Thymus (tissue), 11 donors: ENCODE measurements at regions not wholly inside any gene's neighbourhood (a gene's known extent, or its start where the extent isn't known, plus 50 kb on each side); places are given as distances from the start of the nearest gene placed in this dataset.

Source experiments
- DNase-seq, 9 donors: peaks; one replicate each; pipeline ENCODE4 v3.0.0-alpha.2; 2013; ENCODE audit warnings: low spot score in 9 of 9, low read depth in 6 of 9, missing footprints in 1 of 9
- H3K27ac ChIP-seq, 2 donors: one replicate each; pipeline ENCODE4 v1.5.1; 2013; ENCODE audit warnings: control low read depth in 1 of 2, low read depth in 1 of 2, low read length in 1 of 2, mild to moderate bottlenecking in 1 of 2, moderate library complexity in 1 of 2
- H3K27me3 ChIP-seq, 2 donors: one replicate each; pipeline ENCODE4 v1.5.1; 2013; ENCODE audit warnings: low read length in 1 of 2; ENCODE audit not compliant: control insufficient read depth in 2 of 2, insufficient read depth in 1 of 2
- H3K36me3 ChIP-seq, 2 donors: one replicate each; pipeline ENCODE4 v1.5.1; 2013; ENCODE audit warnings: low read length in 1 of 2, mild to moderate bottlenecking in 1 of 2, moderate library complexity in 1 of 2; ENCODE audit not compliant: control insufficient read depth in 2 of 2, insufficient read depth in 2 of 2
- H3K4me1 ChIP-seq, 2 donors: one replicate each; pipeline ENCODE4 v1.5.1; 2013; ENCODE audit warnings: low read length in 2 of 2; ENCODE audit not compliant: control insufficient read depth in 2 of 2, insufficient read depth in 2 of 2
- H3K4me3 ChIP-seq, 2 donors: one replicate each; pipeline ENCODE4 v1.5.1; 2013; ENCODE audit warnings: low read length in 2 of 2, control low read depth in 1 of 2, mild to moderate bottlenecking in 1 of 2
- H3K9me3 ChIP-seq, 2 donors: one replicate each; pipeline ENCODE4 v1.5.1; 2013; ENCODE audit warnings: low read length in 1 of 2, mild to moderate bottlenecking in 1 of 2; ENCODE audit not compliant: control insufficient read depth in 2 of 2, insufficient read depth in 1 of 2
- WGBS: extraction: QIAGEN DNeasy Blood & Tissue Kit; methylation state at CpG from one replicate; pipeline ENCODE4 v1.1.7; 2013; 5-methylcytosine and 5-hydroxymethylcytosine counted together
- donor health status: healthy.

DNA sequence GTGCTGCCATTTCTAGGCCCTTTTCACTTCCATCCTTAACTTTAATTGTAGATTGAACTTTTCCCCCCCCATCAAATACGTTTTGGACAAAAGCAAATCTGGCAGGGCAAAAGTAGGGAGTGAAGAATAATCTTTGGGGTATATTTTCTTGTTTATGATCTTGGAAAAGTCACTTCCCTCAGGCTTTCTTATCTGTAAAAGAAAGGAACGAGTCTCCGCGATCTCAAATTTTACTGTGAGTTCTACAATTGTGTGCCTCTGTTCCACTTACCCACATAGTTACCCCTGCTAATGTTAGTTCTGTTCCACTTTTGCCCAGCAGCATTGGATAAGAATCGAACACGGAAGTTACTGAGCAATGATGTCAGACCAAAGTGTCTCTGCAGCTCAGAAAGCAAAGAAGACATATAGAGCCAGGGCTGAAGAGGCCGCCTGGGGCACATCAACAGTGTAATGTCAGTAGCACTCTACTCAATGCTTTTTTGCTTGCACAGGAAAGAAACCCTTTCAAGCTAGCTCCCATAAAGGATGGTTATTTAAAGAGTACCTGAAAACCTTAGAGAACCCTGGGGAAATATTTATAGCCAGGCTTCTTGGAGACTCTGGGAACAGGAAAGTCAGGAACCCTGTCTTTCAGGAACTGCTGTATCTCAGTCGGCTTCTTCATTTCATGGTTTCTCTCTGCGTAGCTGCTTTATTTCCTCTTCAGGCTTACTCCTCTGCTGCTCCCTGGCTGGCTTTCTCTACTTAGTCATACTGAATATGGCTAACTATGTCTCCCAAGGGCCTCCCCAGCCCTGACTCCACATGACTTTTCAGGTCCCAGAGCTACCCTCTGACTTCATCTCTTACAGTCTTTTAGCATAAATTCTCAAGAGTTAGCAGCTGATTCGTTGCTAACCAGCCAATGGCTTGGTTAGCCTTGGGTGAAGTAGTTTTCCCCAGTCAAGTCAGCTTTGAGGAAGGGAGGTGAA, 123.7 kb upstream of the FAM3C start:
- H3K36me3 ChIP-seq = no peaks in the 10 kb centered on the region
- no peaks in the 10 kb centered on the region for H3K4me1 ChIP-seq
- H3K9me3 ChIP-seq = no peaks in the 10 kb centered on the region
- DNase-seq = no peak
- 91% methylated on average over 10 of the region's 10 CpGs for WGBS
- H3K27ac ChIP-seq = no peak overlapping the region
- no peaks in the 10 kb centered on the region for H3K27me3 ChIP-seq
- H3K4me3 ChIP-seq = no peak overlapping the region

DNA sequence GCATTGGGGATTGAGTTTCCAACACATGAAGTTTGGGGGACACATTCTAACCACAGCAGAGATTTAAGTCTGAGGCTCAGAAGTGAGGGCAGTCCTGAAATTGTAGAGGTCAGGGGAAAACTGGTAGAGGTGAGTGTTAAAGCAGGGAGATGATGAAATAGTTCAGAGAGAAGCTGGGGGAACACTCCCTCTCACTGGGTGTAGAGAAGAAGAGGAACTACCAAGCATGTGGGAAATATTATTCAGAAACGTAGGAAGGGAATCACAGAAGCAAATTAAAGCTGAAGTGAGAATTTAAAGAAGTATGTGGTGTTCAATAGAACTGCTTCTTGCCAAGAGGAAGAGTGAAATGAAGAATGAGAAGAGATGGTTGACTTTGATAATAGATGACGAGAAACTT, 121.5 kb upstream of the FAM3C start:
- H3K4me3 ChIP-seq = no peak overlapping the region
- no peaks in the 10 kb centered on the region for H3K27me3 ChIP-seq
- 72% methylated on average over 2 of the region's 2 CpGs for WGBS
- DNase-seq = no peak
- no peaks in the 10 kb centered on the region for H3K36me3 ChIP-seq
- H3K27ac ChIP-seq = no peak overlapping the region
- H3K9me3 ChIP-seq = no peaks in the 10 kb centered on the region
- H3K4me1 ChIP-seq = no peaks in the 10 kb centered on the region

DNA sequence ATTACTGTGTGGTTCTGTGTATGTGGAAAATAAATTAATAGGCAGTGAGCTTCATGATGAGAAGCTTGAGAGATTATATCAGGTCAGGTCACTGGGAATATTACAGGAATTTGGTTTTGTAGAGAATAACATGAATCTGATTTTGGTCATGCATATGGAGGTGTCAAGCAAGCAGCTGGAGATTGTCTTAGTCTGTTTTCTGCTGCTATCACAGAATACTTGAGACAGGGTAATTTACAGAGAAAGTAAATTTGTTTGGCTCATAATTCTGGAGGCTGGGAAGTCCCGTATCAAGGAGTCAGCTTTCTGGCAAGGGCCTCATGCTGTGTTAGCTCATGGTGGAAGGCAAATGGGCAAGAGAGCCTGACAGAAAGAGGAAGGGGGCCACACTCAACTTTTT, 120.7 kb upstream of the FAM3C start:
- 89% methylated on average over 1 of the region's 1 CpG for WGBS
- Histone ChIP-seq H3K36me3 (no peaks in the 10 kb centered on the region), H3K4me1 (no peaks in the 10 kb centered on the region), H3K27ac (no peak overlapping the region), H3K4me3 (no peak overlapping the region), H3K27me3 (no peaks in the 10 kb centered on the region), H3K9me3 (no peaks in the 10 kb centered on the region)
- no peak for DNase-seq

DNA sequence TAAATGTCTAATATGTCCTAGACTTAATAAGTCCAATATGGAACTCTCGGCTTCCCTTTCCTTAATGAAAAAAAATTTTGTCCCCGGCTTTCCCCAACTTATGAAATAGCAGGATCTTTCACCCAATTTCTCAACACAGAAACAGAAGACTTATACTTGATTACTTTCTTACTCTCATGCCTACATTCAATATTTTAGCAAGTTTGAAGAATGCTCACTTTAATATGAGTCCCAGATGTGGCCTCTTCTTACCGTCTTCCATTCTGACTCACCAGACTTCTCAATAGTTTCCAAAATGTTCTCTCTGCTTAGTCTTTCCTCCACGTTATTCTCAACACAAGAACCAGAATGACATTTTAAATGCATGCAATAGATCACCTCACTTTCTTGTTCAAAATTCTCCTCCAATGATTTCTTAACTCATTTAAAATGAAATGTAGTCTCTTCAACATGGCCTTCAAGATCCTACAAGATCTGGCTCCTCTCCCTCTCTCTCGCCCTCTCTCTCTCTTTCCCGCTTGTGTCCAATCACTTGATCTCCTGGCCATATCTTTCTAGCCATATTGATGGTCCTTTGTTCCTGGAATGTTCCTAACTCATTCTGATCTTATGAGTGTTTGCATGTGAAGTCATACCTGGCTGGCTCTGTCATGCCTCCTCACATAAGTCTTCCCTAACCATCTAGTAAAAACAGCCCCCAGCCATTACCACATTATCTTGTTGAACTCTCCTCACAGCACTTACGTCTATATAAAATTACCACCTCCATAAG, 119.7 kb upstream of the FAM3C start:
- 94% methylated on average over 7 of the region's 7 CpGs for WGBS
- no peaks in the 10 kb centered on the region for H3K4me1 ChIP-seq
- H3K27me3 ChIP-seq = no peaks in the 10 kb centered on the region
- no peak overlapping the region for H3K4me3 ChIP-seq
- peaks cover 0 to under 1% of the 10 kb centered on the region in 2 donors for H3K9me3 ChIP-seq
- H3K36me3 ChIP-seq = no peaks in the 10 kb centered on the region
- no peak for DNase-seq
- H3K27ac ChIP-seq = no peak overlapping the region

DNA sequence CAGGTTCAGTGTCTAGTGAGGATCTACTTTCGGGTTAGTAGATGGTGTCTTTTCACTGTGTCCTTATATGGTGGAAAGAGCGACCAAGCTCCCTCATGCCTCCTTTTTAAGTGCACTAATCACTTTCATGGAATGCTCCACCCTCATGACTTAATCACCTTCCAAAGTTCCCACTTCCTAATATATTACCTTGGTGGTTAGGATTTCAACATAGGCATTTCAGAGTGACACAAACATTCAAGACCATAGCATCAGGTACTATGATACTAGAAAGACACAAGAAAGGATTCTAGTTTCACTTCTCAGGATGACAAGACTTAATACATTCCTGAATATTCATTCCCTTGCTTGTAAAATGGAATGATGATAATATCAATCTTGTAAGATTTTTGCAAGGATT, 119.1 kb upstream of the FAM3C start:
- DNase-seq = no peak
- peaks cover 0 to 7% of the 10 kb centered on the region in 2 donors for H3K9me3 ChIP-seq
- no peaks in the 10 kb centered on the region for H3K4me1 ChIP-seq
- H3K4me3 ChIP-seq = no peak overlapping the region
- no peaks in the 10 kb centered on the region for H3K27me3 ChIP-seq
- no peak overlapping the region for H3K27ac ChIP-seq
- WGBS = 97% methylated on average over 2 of the region's 2 CpGs
- H3K36me3 ChIP-seq = no peaks in the 10 kb centered on the region

DNA sequence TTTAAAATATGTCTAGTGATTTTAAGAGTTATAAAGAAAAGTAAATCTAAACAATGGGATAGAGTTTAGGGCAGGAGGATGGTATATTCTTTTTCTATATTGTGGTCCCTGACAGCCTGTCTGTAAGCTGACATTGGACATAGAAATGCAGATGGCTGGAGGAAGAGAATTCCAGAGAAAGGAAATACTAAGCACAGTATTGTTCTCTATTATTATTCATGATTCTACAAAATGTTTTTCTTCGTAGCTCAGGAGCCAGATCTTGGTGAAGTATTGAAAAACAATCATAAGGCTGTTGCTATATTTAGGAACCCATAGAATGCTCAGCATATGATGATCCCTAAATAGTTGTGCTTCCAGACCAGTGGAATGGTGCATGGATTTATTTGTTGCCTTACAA, 117.0 kb upstream of the FAM3C start:
- Histone ChIP-seq H3K27me3 (no peaks in the 10 kb centered on the region), H3K27ac (no peak overlapping the region), H3K4me1 (no peaks in the 10 kb centered on the region), H3K4me3 (no peak overlapping the region), H3K36me3 (no peaks in the 10 kb centered on the region), H3K9me3 (peaks cover 0 to 10% of the 10 kb centered on the region in 2 donors)
- WGBS = 77% methylated on average over 1 of the region's 1 CpG
- no peak for DNase-seq

DNA sequence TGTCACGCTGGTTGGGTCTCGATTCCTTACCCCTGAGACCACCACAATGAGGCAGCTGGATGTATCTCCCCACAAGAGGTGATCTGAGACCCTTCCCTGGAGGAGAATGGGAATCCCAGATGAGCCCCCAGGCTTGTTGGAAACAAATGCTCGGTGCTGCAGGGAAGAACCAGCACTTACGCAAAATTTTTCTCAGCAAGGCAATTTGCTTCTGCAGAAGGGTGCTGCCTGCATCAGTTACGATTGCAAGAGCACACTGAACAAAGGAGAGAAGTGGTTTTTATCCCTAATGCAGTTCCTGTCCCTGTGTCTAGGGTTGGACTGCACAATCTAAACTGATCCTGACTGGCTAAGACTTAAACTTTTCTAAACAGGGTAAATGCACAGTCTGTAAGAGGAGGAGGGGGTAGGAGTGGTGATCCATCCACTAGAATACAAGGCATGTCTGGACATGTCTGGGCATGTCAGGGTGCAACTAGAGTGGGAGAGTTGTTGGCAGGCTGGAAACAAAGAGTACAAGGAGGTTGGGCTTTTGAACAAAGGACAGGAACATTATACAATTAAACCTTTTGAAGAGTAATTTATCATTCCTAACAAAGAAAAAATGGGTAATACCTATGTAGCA, 114.9 kb upstream of the FAM3C start:
- no peak overlapping the region for H3K27ac ChIP-seq
- no peaks in the 10 kb centered on the region for H3K4me1 ChIP-seq
- WGBS = 85% methylated on average over 5 of the region's 5 CpGs
- DNase-seq = no peak
- H3K9me3 ChIP-seq = peaks cover 0 to 10% of the 10 kb centered on the region in 2 donors
- no peaks in the 10 kb centered on the region for H3K36me3 ChIP-seq
- H3K4me3 ChIP-seq = no peak overlapping the region
- no peaks in the 10 kb centered on the region for H3K27me3 ChIP-seq

DNA sequence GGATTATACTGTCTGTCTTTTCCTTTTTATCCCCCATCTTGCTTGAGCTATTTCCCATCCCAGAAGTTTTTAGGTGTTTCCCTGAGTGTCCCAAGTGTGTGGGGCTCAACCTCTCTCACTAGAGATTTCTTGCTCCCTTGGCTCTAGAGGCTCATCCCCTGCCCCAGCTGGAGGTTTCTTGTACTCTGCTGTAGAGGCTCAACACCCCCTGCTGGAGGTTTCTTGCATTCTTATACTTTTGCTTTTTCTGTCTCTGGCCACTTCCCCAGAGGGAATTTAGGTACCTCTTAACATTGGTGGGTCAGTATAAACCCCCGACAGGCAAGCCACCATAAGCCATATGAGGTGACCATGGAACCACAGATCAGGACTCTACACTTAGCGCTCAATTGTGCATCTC, 114.2 kb upstream of the FAM3C start:
- Histone ChIP-seq H3K27ac (no peak overlapping the region), H3K36me3 (no peaks in the 10 kb centered on the region), H3K27me3 (no peaks in the 10 kb centered on the region), H3K9me3 (peaks cover 0 to 10% of the 10 kb centered on the region in 2 donors), H3K4me1 (no peaks in the 10 kb centered on the region), H3K4me3 (no peak overlapping the region)
- DNase-seq = peak in 1 of 9 donors; percentile 6
- 98% methylated on average over 2 of the region's 2 CpGs for WGBS
